Stimulated activated naive CD8-positive, alpha-beta T cell treated with anti-CD3 and anti-CD28 coated beads, Interleukin-15, Interleukin-2, amounts not matched to agents 100 ng/mL and 50 ng/mL, for 24 hours (primary cell): ENCODE measurements at regions not wholly inside any gene's neighbourhood (a gene's known extent, or its start where the extent isn't known, plus 50 kb on each side); places are given as distances from the start of the nearest gene placed in this dataset.

Experiments
- H3K27ac Mint-ChIP-seq: one replicate; pipeline ENCODE4 v1.8.0; 2021; ENCODE audit warnings: mild to moderate bottlenecking, mixed read lengths
- H3K27me3 Mint-ChIP-seq: one replicate; pipeline ENCODE4 v1.8.0; 2021; ENCODE audit warnings: mixed read lengths
- H3K36me3 Mint-ChIP-seq: one replicate; pipeline ENCODE4 v1.8.0; 2021; ENCODE audit warnings: low read depth, mixed read lengths
- H3K4me1 Mint-ChIP-seq: one replicate; pipeline ENCODE4 v1.8.0; 2021; ENCODE audit warnings: low read depth, mixed read lengths
- H3K4me3 Mint-ChIP-seq: one replicate; pipeline ENCODE4 v1.8.0; 2021; ENCODE audit warnings: mild to moderate bottlenecking, mixed read lengths
- H3K9me3 Mint-ChIP-seq: one replicate; pipeline ENCODE4 v1.8.0; 2021; ENCODE audit warnings: mixed read lengths

- Mint-ChIP-seq H3K4me1 (no peaks in the 10 kb centered on the region), H3K27ac (no peak overlapping the region), H3K36me3 (no peaks in the 10 kb centered on the region), H3K9me3 (no peaks in the 10 kb centered on the region), H3K4me3 (no peak overlapping the region), H3K27me3 (no peaks in the 10 kb centered on the region)
Measured at GRCh38 chr1:53378061-53378460, 50.2 kb upstream of the LRP8 start.

- no peaks in the 10 kb centered on the region for H3K36me3 Mint-ChIP-seq
- no peak overlapping the region for H3K4me3 Mint-ChIP-seq
- H3K27me3 Mint-ChIP-seq: no peaks in the 10 kb centered on the region
- no peak overlapping the region for H3K27ac Mint-ChIP-seq
- H3K4me1 Mint-ChIP-seq: no peaks in the 10 kb centered on the region
- H3K9me3 Mint-ChIP-seq: no peaks in the 10 kb centered on the region
Measured at GRCh38 chr1:53378932-53379661, 51.2 kb upstream of the LRP8 start.

GRCh38 chr1:53379662-53380002 is 51.8 kb upstream of the LRP8 start:
- Mint-ChIP-seq H3K36me3 (no peaks in the 10 kb centered on the region), H3K9me3 (no peaks in the 10 kb centered on the region), H3K27ac (no peak overlapping the region), H3K4me3 (no peak overlapping the region), H3K27me3 (no peaks in the 10 kb centered on the region), H3K4me1 (no peaks in the 10 kb centered on the region)

GRCh38 chr1:53380296-53380695 is 52.4 kb upstream of the LRP8 start:
- Mint-ChIP-seq H3K27ac (no peak overlapping the region), H3K36me3 (no peaks in the 10 kb centered on the region), H3K27me3 (no peaks in the 10 kb centered on the region), H3K4me1 (no peaks in the 10 kb centered on the region), H3K4me3 (no peak overlapping the region), H3K9me3 (no peaks in the 10 kb centered on the region)

- H3K4me1 Mint-ChIP-seq: no peaks in the 10 kb centered on the region
Measured at GRCh38 chr1:53381790-53382401, 54.0 kb upstream of the LRP8 start.

GRCh38 chr1:53383136-53383870 is 55.4 kb upstream of the LRP8 start:
- Mint-ChIP-seq H3K27me3 (no peaks in the 10 kb centered on the region), H3K27ac (no peak overlapping the region), H3K9me3 (no peaks in the 10 kb centered on the region), H3K36me3 (no peaks in the 10 kb centered on the region), H3K4me3 (no peak overlapping the region), H3K4me1 (no peaks in the 10 kb centered on the region)

More at GRCh38 chr1:53381790-53382401, 54.0 kb upstream of the LRP8 start:
- Mint-ChIP-seq H3K36me3 (no peaks in the 10 kb centered on the region), H3K4me3 (no peak overlapping the region), H3K9me3 (no peaks in the 10 kb centered on the region), H3K27me3 (no peaks in the 10 kb centered on the region), H3K27ac (no peak overlapping the region)

GRCh38 chr1:53384796-53385195 is 56.9 kb upstream of the LRP8 start:
- no peaks in the 10 kb centered on the region for H3K36me3 Mint-ChIP-seq
- no peaks in the 10 kb centered on the region for H3K4me1 Mint-ChIP-seq
- no peaks in the 10 kb centered on the region for H3K27me3 Mint-ChIP-seq
- no peak overlapping the region for H3K27ac Mint-ChIP-seq
- H3K4me3 Mint-ChIP-seq: no peak overlapping the region
- H3K9me3 Mint-ChIP-seq: no peaks in the 10 kb centered on the region

GRCh38 chr1:53385276-53386225 is 57.7 kb upstream of the LRP8 start:
- Mint-ChIP-seq H3K4me1 (no peaks in the 10 kb centered on the region), H3K27me3 (no peaks in the 10 kb centered on the region), H3K27ac (no peak overlapping the region), H3K36me3 (no peaks in the 10 kb centered on the region), H3K4me3 (no peak overlapping the region), H3K9me3 (no peaks in the 10 kb centered on the region)

- Mint-ChIP-seq H3K4me3 (no peak overlapping the region), H3K27me3 (no peaks in the 10 kb centered on the region), H3K27ac (no peak overlapping the region)
Measured at GRCh38 chr1:53388963-53389362, 61.1 kb upstream of the LRP8 start.

GRCh38 chr1:53390261-53390660 is 62.4 kb upstream of the LRP8 start:
- H3K36me3 Mint-ChIP-seq: no peaks in the 10 kb centered on the region
- no peak overlapping the region for H3K4me3 Mint-ChIP-seq
- H3K27me3 Mint-ChIP-seq: no peaks in the 10 kb centered on the region
- H3K9me3 Mint-ChIP-seq: no peaks in the 10 kb centered on the region
- no peaks in the 10 kb centered on the region for H3K4me1 Mint-ChIP-seq
- H3K27ac Mint-ChIP-seq: no peak overlapping the region

More at GRCh38 chr1:53388963-53389362, 61.1 kb upstream of the LRP8 start:
- Mint-ChIP-seq H3K4me1 (no peaks in the 10 kb centered on the region), H3K36me3 (no peaks in the 10 kb centered on the region), H3K9me3 (no peaks in the 10 kb centered on the region)

- Mint-ChIP-seq H3K27me3 (no peaks in the 10 kb centered on the region), H3K9me3 (no peaks in the 10 kb centered on the region), H3K4me1 (no peaks in the 10 kb centered on the region), H3K27ac (no peak overlapping the region), H3K36me3 (no peaks in the 10 kb centered on the region), H3K4me3 (no peak overlapping the region)
Measured at GRCh38 chr1:53390736-53391135, 62.9 kb upstream of the LRP8 start.

GRCh38 chr1:53391296-53391695 is 63.4 kb upstream of the LRP8 start:
- Mint-ChIP-seq H3K4me3 (no peak overlapping the region), H3K9me3 (no peaks in the 10 kb centered on the region), H3K36me3 (no peaks in the 10 kb centered on the region), H3K27ac (no peak overlapping the region), H3K27me3 (no peaks in the 10 kb centered on the region), H3K4me1 (no peaks in the 10 kb centered on the region)

- Mint-ChIP-seq H3K27me3 (no peaks in the 10 kb centered on the region), H3K4me3 (no peak overlapping the region), H3K36me3 (no peaks in the 10 kb centered on the region), H3K9me3 (no peaks in the 10 kb centered on the region), H3K27ac (no peak overlapping the region), H3K4me1 (no peaks in the 10 kb centered on the region)
Measured at GRCh38 chr1:53391982-53392381, 64.1 kb upstream of the LRP8 start.

- Mint-ChIP-seq H3K27ac (no peak overlapping the region), H3K9me3 (no peaks in the 10 kb centered on the region), H3K4me3 (no peak overlapping the region), H3K27me3 (no peaks in the 10 kb centered on the region), H3K4me1 (no peaks in the 10 kb centered on the region), H3K36me3 (no peaks in the 10 kb centered on the region)
Measured at GRCh38 chr1:53392460-53392859, 64.6 kb upstream of the LRP8 start.
